RKO (cell line): ENCODE measurements at regions not wholly inside any gene's neighbourhood (a gene's known extent, or its start where the extent isn't known, plus 50 kb on each side); places are given as distances from the start of the nearest gene placed in this dataset.
"Not testable (repeated sequence)": the region's sequence is repeated elsewhere in the genome, so short reads cannot be mapped to it uniquely, and the experiment has no call there.

ENCODE experiments used
- DNase-seq: peaks from one replicate; pipeline ENCODE4 v3.0.0-alpha.2; 2016; ENCODE audit warnings: low spot score

- not testable (repeated sequence) for DNase-seq
Observed at GRCh38 chr2:201946746-201947145, 86.9 kb upstream of the FZD7 start.

GRCh38 chr2:201947287-201947686 is 86.4 kb upstream of the FZD7 start:
- no peak for DNase-seq

DNA sequence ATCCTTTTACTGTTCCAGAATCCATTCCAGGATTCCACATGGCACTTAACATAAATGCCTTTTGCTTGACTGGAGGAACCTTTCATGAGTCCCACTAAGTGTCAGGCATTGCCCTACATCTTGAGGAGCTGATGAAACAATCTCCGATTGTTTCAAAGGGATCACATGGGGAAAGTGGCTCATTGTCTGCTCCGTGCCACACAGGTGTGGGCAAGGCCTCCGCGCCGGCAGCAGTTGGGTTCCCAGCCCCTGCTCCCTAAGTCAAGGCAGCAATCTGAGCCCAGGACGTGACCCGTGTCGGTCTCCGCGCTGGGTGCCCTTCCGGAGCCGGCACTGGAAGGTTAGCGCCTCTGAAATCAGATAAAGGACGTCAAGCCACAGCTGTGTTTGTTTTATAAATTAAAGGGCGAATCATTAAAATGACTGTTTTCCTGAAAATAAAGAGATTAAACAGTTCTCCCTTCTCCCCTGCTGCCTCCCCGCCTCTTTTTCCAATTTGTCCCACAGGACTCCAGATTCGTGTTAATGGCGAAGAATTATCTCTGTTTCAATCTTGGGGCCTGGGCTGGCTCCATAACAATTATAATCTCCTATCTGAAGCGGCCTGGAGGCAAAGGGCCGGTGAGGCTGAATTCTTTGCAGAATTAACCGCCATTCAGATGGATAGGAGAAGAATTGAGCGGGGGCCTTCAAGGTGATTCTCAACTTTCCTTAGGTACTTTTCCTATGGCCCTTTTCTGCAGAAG is 84.3 kb upstream of the FZD7 start:
- no peak for DNase-seq

GRCh38 chr2:201949927-201950246 is 83.8 kb upstream of the FZD7 start:
- DNase-seq: no peak

DNA sequence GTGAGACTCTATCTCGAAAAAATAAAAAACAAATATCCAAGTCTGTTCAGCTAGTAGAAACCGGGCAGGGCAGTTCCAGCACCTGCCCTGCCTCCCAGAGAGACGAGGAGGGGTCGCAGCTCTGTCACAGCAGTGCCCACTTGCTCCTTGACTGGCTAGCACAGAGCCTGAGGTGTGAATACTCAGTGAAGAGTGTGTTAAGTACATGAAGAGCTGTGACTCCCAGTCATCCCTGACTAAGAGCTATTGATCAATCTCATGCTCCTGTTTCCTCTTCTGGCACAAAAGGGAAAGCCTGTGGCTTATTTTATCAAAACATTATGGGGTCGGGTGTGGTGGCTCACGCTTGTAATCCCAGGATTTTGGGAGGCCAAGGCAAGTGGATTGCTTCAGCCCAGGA is 83.0 kb upstream of the FZD7 start:
- DNase-seq: peak; percentile 18

- no peak for DNase-seq
Observed at GRCh38 chr2:201952187-201952586, 81.5 kb upstream of the FZD7 start.

- no peak for DNase-seq
Observed at GRCh38 chr2:201953396-201953795, 80.3 kb upstream of the FZD7 start.

DNA sequence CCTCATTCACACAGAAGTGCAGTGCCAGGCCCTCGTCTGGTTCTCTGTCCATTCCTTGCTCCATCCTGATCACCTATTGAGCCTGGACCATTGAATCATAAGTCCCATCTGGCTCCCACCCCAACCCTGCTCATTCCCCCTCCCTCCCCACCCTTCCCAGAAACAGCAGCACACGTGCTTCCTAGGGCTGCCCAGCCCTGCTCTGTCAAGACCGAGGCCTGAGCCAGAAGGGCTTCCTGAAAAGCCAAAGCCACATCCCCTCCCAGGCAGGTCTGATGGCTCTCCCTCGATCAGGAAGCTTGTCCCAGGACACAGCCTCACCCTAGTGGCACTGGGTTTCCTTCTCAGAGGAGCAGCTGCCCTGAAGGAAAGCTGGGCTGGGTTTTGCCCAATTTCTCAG is 79.8 kb upstream of the FZD7 start:
- no peak for DNase-seq

GRCh38 chr2:201955231-201955630 is 78.4 kb upstream of the FZD7 start:
- DNase-seq: no peak

DNA sequence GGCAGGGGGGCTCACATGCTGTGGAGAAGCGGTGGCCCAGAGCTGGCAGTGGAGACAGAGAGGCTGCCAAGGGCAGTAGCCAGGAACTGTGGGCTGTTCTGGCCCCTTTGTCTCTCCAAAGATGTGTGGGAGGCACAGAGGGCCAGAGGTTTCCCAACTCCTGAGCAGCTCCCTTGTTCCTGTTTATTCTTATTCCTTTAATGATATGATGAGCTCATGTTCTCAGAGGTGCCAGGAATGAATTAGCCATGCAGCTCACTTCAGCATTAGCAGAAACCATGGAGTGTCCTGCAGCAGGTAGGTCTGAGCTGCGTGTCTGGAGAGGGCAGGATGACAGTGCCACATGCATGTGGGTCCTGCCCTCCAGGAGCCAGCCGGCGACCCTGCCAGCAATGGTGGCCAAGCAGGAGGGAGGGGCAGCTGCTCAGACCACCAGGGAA is 77.9 kb upstream of the FZD7 start:
- no peak for DNase-seq

DNA sequence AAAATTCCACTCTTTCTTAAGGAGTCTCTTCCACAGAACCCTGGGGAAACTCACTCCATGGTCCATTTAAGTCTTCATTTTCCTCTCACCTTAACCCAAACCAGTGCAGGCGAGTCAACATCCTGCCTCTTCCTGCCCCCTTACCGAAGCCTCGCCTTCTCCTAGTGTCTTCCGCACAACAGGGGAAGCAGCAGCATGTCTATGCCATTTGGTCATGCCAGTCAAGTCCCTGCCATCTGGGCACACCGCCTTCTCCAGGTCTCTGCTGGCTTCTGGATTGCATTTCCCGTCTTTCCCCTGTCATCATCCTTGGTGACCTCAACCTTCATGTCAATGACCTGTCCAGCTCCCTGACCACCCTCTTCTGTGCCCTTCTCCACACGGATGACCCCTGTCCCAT is 77.3 kb upstream of the FZD7 start:
- no peak for DNase-seq

DNA sequence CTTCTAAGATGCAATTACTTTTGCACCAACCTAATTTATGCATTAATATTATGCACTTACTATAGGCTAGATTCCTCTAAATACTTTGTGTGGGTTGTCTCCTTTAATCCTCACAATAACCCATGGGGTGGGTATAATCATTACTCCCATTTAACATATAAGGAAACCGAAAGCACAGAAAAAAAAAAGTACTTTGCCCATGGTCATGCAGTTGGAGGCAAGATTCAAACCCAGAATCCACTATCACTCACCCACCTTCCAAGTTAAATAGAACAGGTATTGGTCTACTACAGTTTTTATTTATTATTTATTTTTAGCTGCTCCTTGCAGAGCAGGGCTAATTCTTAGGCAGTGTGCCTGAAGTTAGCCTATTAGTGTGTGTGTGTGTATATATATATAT is 76.6 kb upstream of the FZD7 start:
- DNase-seq: no peak

DNA sequence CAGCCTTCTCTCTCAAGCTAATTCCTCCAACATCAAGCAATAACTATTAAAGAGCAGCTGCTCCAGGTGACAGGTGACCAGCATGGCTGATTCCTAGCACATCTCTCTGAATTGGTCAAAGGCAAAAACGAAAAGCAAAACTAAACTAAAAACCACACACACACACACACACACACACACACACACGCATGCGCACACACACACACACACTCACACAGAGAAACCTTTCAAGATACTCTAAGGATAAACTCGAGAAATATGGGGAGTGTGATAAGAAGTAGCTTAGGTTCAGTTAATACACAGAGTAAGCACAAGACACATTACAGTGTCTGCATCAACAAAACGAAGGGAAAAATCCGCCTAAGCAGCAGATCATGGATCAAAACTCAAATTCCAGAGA is 74.5 kb upstream of the FZD7 start:
- DNase-seq: no peak

DNA sequence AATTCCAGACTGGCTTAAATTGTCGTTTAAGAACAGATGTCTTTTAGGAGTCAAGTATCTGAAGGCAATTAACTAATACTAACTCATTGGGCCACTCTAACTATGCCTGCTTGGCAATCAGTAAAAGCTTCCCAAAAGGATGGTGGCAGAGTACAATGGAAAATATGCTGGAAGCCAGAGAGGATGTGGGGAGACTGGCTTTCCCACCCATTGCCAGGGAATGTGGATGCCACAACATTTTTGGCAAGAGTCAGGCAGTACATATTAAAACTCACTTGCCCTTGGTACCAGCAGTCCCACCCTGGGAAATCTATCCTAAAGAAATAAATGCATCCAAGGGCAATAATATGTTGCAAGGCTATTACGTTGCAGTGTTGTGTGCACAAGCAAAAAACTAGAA is 74.0 kb upstream of the FZD7 start:
- DNase-seq: no peak

- no peak for DNase-seq
Observed at GRCh38 chr2:201960305-201960704, 73.3 kb upstream of the FZD7 start.

GRCh38 chr2:201961401-201961800 is 72.3 kb upstream of the FZD7 start:
- no peak for DNase-seq

GRCh38 chr2:201962774-201963562 is 70.7 kb upstream of the FZD7 start:
- DNase-seq: no peak

DNA sequence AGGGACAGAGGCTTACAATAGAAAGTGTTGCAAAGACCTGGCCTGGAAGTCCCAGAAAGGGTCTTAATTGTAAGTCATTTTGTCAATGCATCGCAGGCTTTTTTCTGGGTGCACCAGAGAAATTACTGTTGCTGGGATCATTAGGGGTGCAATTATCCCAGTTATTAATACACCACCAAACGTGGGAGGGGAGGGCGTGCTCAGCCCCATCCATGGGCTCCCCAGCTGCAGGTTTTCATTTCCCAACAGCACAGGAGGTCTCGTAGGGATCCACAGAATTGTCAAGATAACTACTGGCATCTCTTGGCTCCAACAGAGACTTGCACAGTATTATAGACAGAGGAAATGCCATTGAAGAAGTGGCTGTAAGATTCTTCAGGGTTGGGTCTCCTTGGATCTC is 69.6 kb upstream of the FZD7 start:
- no peak for DNase-seq

DNA sequence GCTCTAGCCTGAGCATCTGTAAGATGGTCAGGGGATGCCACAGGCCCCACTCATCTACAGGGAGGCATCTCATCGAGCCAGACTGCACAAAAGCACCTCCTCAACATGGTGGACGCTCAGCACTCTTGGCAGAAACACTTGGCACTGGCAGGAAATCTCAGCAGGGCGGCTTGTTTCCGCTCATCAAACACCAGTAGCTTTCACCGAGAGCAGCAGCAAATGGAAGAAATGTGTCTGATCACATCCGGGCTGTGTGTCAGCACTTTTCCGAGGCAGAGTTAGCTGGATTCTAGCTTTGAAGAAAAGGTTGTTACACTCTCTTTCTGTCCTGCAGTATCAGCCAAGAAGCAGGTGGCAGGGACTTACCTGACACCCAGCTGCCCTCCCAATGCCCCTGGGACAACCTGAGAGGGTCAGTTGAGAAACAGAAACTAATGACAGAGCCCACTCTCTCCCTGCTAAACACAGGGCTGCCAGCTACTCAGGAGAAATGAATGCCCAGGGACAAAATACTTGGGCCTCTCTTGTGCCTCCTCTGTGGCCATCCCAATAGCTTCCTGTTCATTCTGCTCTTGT is 68.9 kb upstream of the FZD7 start:
- DNase-seq: no peak

GRCh38 chr2:201965550-201965949 is 68.1 kb upstream of the FZD7 start:
- no peak for DNase-seq

DNA sequence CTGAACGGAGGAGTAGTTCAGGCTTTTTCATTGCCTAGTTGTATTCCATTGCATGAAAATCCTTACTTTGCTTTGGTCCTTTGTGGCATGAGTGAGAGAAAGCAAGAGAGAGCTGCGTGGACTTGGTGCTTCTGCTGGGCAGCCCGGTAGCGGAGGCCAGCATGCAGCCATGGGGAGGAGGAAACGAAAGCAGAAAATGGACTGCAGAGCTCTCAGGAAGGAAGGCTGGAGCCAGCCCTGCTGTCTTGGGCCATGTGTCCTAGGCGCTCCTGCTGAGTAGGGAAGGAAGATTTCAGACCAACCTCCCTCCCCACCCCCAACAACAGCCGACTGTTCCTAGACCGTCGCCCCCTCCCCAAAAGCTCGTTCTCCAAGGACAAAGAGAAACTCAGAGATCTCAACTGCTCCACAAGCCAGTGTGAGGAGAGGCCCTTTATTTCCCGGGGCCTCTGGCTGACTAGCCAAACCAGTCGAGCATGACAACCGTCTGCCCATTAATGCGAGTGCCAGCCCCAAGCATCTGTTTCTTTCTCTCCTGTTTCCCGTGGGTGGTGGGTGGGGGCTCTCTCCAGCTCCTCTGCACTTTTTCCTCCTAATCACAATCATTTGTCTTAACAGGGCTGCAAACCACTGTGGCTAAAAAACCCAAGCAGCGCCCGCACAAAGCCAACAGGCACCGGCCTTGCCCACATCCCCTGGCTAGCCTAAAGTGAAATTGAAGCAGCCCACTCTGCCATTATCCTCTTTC is 66.8 kb upstream of the FZD7 start:
- DNase-seq: no peak

GRCh38 chr2:201968050-201968449 is 65.6 kb upstream of the FZD7 start:
- no peak for DNase-seq

GRCh38 chr2:201968476-201968875 is 65.2 kb upstream of the FZD7 start:
- DNase-seq: no peak
